DMS 273 treated with DMSO at 0.1 percent for 48 hours (cell line): ENCODE measurements at regions not wholly inside any gene's neighbourhood (a gene's known extent, or its start where the extent isn't known, plus 50 kb on each side); places are given as distances from the start of the nearest gene placed in this dataset.

ENCODE experiments used
- DNase-seq: peaks from one replicate; lab custom pipeline; 2025; lab: John Stamatoyannopoulos, UW

- DNase-seq, result no peak
These were observed 1600.0 kb downstream of the BRINP3 start for GRCh38 chr1:188877668-188878067.

GRCh38 chr1:188888386-188888785 lies 1589.3 kb downstream of the BRINP3 start:
- DNase-seq, result no peak

- DNase-seq, result no peak
These were observed 1588.5 kb downstream of the BRINP3 start for GRCh38 chr1:188889166-188889565.

- DNase-seq, result no peak
These were observed 1585.7 kb downstream of the BRINP3 start for GRCh38 chr1:188891958-188892357.

- DNase-seq, result no peak
These were observed 1582.1 kb downstream of the BRINP3 start for GRCh38 chr1:188895611-188896010.

- DNase-seq, result no peak
These were observed 1574.4 kb downstream of the BRINP3 start for GRCh38 chr1:188903241-188903640.

GRCh38 chr1:188904201-188904600 lies 1573.5 kb downstream of the BRINP3 start:
- no peak for DNase-seq

- DNase-seq, result no peak
These were observed 1570.6 kb downstream of the BRINP3 start for GRCh38 chr1:188906921-188907641.

- no peak for DNase-seq
These were observed 1547.3 kb downstream of the BRINP3 start for GRCh38 chr1:188930382-188930781.

GRCh38 chr1:188931506-188931905 lies 1546.2 kb downstream of the BRINP3 start:
- no peak for DNase-seq

- peak; percentile 15 for DNase-seq
These were observed 1539.6 kb downstream of the BRINP3 start for GRCh38 chr1:188937965-188938551.

- no peak for DNase-seq
These were observed 1535.7 kb downstream of the BRINP3 start for GRCh38 chr1:188941986-188942385.

GRCh38 chr1:188949701-188950100 lies 1528.0 kb downstream of the BRINP3 start:
- DNase-seq, result no peak

GRCh38 chr1:188958461-188959115 lies 1519.1 kb downstream of the BRINP3 start:
- no peak for DNase-seq

GRCh38 chr1:188986745-188987417 lies 1490.8 kb downstream of the BRINP3 start:
- DNase-seq, result no peak

GRCh38 chr1:188988589-188988988 lies 1489.1 kb downstream of the BRINP3 start:
- DNase-seq, result no peak

GRCh38 chr1:188991221-188991930 lies 1486.3 kb downstream of the BRINP3 start:
- DNase-seq, result no peak

- no peak for DNase-seq
These were observed 1469.8 kb downstream of the BRINP3 start for GRCh38 chr1:189007824-189008223.

GRCh38 chr1:189021577-189021976 lies 1456.1 kb downstream of the BRINP3 start:
- no peak for DNase-seq

- DNase-seq, result no peak
These were observed 1455.6 kb downstream of the BRINP3 start for GRCh38 chr1:189022015-189022414.

GRCh38 chr1:189027512-189027911 lies 1450.2 kb downstream of the BRINP3 start:
- no peak for DNase-seq

- DNase-seq, result no peak
These were observed 1444.5 kb downstream of the BRINP3 start for GRCh38 chr1:189033169-189033568.
